ENCODE measurements at regions not wholly inside any gene's neighbourhood (a gene's known extent, or its start where the extent isn't known, plus 50 kb on each side); places are given as distances from the start of the nearest gene placed in this dataset.
A peak's percentile ranks its signal among the peaks of the same experiment; 100 is the strongest.

- DNase-seq (ENCODE audit: low spot score): no peak
- Mint-ChIP-seq H3K4me1 (ENCODE audit: low read depth) (peaks cover 3% of the 10 kb centered on the region), H3K27me3 (ENCODE audit: low read depth) (peaks cover 10% of the 10 kb centered on the region), H3K36me3 (ENCODE audit: low read depth) (no peaks in the 10 kb centered on the region), H3K4me3 (ENCODE audit: unreplicated experiment) (no peak overlapping the region), H3K27ac (ENCODE audit: unreplicated experiment) (no peak overlapping the region), H3K9me3 (ENCODE audit: low read depth) (peaks cover 2% of the 10 kb centered on the region)
- TF ChIP-seq CTCF (IDR thresholded peaks at IDR 0.05): no peak
These were observed 462.3 kb downstream of the PTPRU start for GRCh38 chr1:29698626-29699025.

- peaks cover 3% of the 10 kb centered on the region for H3K4me1 Mint-ChIP-seq (ENCODE audit: low read depth)
- TF ChIP-seq CTCF (IDR thresholded peaks at IDR 0.05): peak; percentile 79
- no peak for DNase-seq (ENCODE audit: low spot score)
- no peak overlapping the region for H3K27ac Mint-ChIP-seq (ENCODE audit: unreplicated experiment)
- H3K36me3 Mint-ChIP-seq (ENCODE audit: low read depth): no peaks in the 10 kb centered on the region
- H3K9me3 Mint-ChIP-seq (ENCODE audit: low read depth): peaks cover 8% of the 10 kb centered on the region
- no peak overlapping the region for H3K4me3 Mint-ChIP-seq (ENCODE audit: unreplicated experiment)
- H3K27me3 Mint-ChIP-seq (ENCODE audit: low read depth): peaks cover 10% of the 10 kb centered on the region
These were observed 461.7 kb downstream of the PTPRU start for GRCh38 chr1:29698033-29698432.

GRCh38 chr1:29697391-29697780 is 461.1 kb downstream of the PTPRU start:
- no peak for TF ChIP-seq CTCF (IDR thresholded peaks at IDR 0.05)
- no peak overlapping the region for H3K27ac Mint-ChIP-seq (ENCODE audit: unreplicated experiment)
- no peak overlapping the region for H3K4me3 Mint-ChIP-seq (ENCODE audit: unreplicated experiment)
- no peak for DNase-seq (ENCODE audit: low spot score)
- H3K9me3 Mint-ChIP-seq (ENCODE audit: low read depth): peaks cover 9% of the 10 kb centered on the region
- no peaks in the 10 kb centered on the region for H3K36me3 Mint-ChIP-seq (ENCODE audit: low read depth)
- H3K4me1 Mint-ChIP-seq (ENCODE audit: low read depth): peaks cover 3% of the 10 kb centered on the region
- peaks cover 10% of the 10 kb centered on the region for H3K27me3 Mint-ChIP-seq (ENCODE audit: low read depth)

GRCh38 chr1:29696656-29697390 is 460.5 kb downstream of the PTPRU start:
- peaks cover 9% of the 10 kb centered on the region for H3K9me3 Mint-ChIP-seq (ENCODE audit: low read depth)
- no peaks in the 10 kb centered on the region for H3K36me3 Mint-ChIP-seq (ENCODE audit: low read depth)
- H3K4me1 Mint-ChIP-seq (ENCODE audit: low read depth): peaks cover 3% of the 10 kb centered on the region
- TF ChIP-seq CTCF (IDR thresholded peaks at IDR 0.05): no peak
- peaks cover 10% of the 10 kb centered on the region for H3K27me3 Mint-ChIP-seq (ENCODE audit: low read depth)
- H3K4me3 Mint-ChIP-seq (ENCODE audit: unreplicated experiment): no peak overlapping the region
- no peak overlapping the region for H3K27ac Mint-ChIP-seq (ENCODE audit: unreplicated experiment)
- DNase-seq (ENCODE audit: low spot score): no peak

- H3K27me3 Mint-ChIP-seq (ENCODE audit: low read depth): peaks cover 10% of the 10 kb centered on the region
- TF ChIP-seq CTCF (IDR thresholded peaks at IDR 0.05): no peak
- H3K4me1 Mint-ChIP-seq (ENCODE audit: low read depth): peaks cover 3% of the 10 kb centered on the region
- no peaks in the 10 kb centered on the region for H3K36me3 Mint-ChIP-seq (ENCODE audit: low read depth)
- peaks cover 9% of the 10 kb centered on the region for H3K9me3 Mint-ChIP-seq (ENCODE audit: low read depth)
- no peak overlapping the region for H3K27ac Mint-ChIP-seq (ENCODE audit: unreplicated experiment)
- H3K4me3 Mint-ChIP-seq (ENCODE audit: unreplicated experiment): no peak overlapping the region
- no peak for DNase-seq (ENCODE audit: low spot score)
These were observed 459.5 kb downstream of the PTPRU start for GRCh38 chr1:29695803-29696202.
